ENCODE measurements at regions not wholly inside any gene's neighbourhood (a gene's known extent, or its start where the extent isn't known, plus 50 kb on each side); places are given as distances from the start of the nearest gene placed in this dataset.

DNA sequence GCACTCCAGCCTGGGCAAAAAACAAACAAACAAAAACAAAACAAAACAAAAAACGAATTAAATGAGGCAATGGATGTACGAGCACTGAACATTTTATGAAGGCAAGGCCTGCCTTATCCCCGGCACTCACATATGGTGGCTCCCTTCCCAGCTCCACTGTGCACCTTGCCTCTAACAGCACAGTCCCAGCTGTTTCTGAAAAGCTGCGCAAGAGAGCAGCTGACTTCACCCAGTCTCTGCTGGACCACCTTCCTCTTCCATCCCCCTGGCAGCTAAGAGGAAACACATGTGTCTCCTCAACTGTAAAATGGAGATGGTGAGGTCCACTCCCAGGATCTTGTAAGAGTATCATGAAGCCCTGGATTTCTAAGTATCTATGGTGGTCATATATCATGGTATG lies 100.7 kb downstream of the KLF4 start:
- ATAC-seq (peak; percentile 59), DNase-seq (ENCODE audit: missing footprints) (no peak)
- intact Hi-C loops (cut with DNase I): no loop called here

DNA sequence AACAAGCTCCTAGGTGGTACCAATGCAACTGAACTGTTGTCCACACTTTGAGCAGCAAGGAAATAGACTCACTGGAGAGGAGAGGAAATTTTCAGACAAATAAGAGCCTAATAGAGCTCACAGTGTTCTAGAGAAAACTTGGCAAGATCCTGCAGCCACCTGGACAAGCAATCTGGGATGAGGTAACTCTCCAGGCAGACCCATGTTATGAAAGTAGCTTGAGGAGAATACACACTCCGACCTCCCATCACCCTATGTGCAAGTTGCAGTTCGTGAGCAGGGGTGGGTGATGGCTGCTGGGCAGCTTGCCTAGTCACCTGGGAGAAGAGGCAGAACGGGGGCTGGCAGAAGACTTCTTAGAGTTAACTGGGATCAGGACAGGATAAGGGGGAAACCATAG lies 102.2 kb downstream of the KLF4 start:
- no peak for DNase-seq (ENCODE audit: missing footprints)
- peak; percentile 43 for ATAC-seq
- intact Hi-C loops (cut with DNase I): no loop called here

DNA sequence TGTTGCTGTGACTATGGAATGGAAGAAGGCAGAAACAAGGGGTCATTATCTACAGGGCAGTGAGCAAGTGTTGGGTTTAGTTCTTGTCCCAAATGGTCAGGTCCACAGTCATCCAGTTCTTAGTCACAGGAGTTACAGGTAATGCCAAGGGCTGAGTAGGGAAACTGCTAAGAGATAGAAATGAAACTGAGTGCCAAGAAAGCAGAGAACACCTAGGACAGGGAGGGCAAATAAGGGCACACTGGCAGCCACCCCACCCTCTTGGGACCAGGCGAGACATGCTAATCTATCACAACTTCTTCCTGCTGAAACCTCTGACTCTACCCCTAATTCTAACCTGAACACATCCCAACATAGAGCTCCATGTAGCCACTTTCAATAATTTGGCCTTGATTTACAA lies 103.2 kb downstream of the KLF4 start:
- DNase-seq (ENCODE audit: missing footprints) (no peak), ATAC-seq (peak; percentile 17)
- intact Hi-C loops (cut with DNase I): no loop called here

Data from Right ventricle myocardium inferior (tissue), 1 donor.